Mesenteric fat pad (tissue), 1 donor: ENCODE measurements at regions not wholly inside any gene's neighbourhood (a gene's known extent, or its start where the extent isn't known, plus 50 kb on each side); places are given as distances from the start of the nearest gene placed in this dataset.

Experiments used
- DNase-seq: peaks from one replicate; pipeline ENCODE4 v3.0.0-alpha.2; 2020; ENCODE audit warnings: low spot score
- donor health status: DM: yes; HTN: yes; CAD: no.

DNA sequence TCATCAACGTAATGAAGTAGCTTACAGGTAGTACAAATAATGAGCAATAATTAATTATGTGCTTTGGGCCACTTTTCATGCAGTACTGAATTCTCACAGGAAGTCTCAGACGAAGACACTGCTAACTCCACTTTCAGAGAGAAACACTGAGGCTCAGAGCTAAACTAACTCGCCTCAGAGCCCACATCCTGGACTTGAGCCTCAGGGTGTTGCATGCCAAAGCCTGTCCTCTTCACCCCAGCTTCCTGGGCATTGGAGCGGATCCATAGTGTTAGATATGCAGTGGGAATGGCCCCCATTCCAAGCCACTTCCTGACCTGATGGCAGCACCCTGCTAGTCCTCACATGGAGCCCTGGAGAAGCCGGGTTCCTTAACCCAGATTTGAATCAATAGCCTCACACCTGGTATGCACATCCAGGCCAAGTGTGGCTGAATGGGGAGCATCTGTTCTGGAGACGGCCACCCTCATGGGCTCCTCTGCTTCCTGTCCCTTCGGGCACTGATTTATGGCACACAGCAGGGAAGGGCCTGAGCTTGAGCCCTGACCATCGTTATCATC, 265.1 kb upstream of the ZNF32 start:
- no peak for DNase-seq

DNA sequence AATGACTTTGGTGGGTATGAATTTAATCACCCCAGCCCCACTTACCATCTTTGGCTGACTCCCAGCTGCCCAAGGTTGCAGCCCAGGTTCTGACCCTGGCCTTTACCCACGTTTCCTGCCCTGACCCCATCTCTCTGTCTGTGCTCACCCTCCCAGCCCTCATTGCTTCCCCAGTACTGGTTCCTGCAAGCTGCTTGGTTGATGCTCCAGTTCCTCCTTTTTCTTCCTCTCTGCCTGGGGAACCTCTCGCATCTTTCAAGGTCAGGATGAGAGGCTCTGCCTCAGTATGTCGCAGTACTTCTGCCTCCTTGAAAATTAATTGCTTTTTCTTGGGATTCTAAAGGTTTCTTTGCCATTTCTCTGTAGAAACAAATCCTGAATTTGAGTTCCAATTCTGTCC, 263.8 kb upstream of the ZNF32 start:
- no peak for DNase-seq

DNA sequence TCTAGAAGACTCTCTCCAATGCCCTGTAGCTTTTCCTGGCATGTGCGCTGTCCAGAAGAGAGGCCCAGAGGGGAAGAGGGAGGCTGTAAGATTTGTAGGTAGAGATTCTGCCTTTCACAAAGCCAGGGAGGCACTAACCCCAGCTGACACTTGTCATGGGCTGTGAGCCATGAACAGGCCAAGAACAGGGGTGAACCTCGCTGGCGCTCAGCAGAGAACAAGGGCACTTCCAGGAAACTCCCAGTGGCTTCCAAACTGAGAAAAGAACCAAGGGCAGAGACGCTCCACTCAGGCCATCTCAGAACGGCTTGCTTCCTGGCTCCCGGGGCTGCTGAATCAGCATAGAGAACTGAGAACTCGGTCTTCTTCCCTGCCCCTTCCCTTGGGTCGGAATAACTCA, 257.8 kb upstream of the ZNF32 start:
- DNase-seq: no peak

DNA sequence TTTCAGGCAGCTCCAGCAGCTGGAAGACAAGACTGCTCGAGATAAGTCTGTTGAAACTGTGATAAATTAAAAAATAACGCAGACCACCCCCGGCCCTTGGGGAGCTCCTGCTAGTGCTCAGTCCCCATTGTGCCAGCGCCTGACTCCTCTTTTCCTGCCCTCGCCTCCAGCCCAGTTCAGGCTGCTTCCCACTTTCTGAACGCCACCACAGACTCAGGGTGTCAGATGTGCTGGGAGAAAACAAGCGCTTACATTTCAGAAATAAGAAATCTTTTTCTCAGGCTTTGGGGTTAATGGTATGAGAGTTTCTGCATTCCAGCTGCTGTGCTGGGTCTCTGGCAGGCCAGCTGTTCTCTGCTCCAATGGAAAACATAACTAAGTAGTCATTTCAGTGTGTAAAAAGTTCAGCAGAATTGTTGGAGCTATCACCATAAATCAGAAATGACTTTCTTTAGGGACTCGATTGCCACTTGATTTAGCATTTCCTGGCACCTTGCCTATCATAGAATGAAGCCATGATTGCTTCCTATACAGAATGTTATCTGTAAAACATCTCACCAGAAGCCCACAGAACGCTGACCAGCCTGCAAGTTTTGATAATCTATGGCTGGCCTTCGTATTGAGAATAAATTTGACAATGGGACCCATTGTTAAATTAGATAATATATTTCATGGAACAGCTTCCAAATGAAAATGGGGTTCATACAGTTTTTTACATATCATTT, 257.0 kb upstream of the ZNF32 start:
- DNase-seq: no peak

DNA sequence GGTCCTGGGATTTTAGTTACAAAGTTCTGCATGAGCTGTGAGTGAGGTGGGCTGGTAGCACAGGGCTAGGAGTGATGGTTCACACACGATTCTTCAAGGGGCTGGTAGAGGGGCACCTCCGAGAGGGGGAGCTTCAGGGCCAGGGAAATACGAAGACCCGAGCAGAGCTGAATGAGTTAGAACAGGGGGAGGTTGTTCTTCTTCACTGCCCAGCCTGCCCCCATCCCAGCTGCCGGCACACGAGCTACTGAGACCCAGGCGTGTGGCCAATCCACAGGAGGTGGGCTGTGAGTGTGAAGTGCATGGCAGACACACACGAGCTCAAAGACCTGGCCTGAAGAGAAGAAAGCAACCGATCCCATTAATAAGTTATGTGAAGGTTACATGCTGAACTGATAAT, 256.2 kb upstream of the ZNF32 start:
- DNase-seq: no peak

DNA sequence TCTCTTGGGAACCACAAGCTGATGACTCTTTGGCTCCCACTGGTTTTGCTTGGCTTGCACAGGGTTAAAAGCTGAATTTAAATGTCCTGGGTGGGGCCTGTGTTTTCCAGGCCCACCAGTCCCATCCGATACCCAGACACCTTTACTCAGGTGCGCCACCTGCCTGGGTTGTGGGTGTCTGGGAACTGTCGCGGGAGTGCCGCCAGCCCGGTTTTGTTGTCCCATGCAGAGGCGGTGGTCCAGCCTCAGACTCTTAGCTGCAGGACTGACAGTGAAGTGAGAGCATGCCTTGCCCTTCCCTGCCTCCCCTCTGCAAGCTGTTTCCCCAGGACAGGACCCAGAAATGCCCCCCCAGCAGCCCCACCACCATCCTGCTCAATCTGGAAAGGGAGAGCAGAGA, 255.6 kb upstream of the ZNF32 start:
- no peak for DNase-seq

DNA sequence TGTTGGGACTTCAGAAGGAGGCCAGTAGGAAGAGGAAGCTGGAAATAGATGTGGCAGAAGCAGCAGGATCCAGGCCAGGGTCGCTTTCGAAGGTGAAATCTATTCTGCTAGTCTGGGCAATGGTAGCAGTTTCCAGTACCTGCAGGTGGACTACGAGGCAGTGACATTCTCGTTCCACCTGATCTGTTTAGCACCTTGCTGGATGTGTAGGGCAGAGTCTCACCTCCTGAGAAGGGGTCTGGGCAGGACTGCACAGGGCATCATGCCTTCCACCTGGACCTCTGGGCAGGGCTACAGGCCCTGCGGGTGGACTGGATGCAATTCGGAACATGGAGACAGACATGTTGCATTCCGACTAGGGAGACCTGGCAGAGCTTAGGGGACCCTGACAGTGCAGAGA, 254.8 kb upstream of the ZNF32 start:
- no peak for DNase-seq

DNA sequence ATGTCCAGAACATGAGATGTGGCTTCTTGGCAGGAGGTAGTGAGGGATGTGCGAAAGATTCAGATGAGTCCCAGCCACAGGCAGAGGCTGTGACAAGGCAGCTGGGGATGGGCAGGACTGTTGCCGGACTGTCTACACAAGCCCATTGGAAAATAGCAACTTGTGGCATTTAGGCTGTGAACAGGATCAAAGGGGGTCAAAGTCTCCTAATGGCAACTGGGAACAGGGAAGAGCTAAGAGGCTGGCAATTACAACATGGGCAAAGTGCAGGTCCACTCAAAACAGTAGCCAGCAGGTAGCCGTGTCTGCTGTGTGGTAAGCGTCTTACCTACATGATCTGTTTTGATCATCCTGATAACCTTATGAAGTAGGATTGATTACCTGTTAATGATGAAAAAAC, 254.2 kb upstream of the ZNF32 start:
- no peak for DNase-seq

DNA sequence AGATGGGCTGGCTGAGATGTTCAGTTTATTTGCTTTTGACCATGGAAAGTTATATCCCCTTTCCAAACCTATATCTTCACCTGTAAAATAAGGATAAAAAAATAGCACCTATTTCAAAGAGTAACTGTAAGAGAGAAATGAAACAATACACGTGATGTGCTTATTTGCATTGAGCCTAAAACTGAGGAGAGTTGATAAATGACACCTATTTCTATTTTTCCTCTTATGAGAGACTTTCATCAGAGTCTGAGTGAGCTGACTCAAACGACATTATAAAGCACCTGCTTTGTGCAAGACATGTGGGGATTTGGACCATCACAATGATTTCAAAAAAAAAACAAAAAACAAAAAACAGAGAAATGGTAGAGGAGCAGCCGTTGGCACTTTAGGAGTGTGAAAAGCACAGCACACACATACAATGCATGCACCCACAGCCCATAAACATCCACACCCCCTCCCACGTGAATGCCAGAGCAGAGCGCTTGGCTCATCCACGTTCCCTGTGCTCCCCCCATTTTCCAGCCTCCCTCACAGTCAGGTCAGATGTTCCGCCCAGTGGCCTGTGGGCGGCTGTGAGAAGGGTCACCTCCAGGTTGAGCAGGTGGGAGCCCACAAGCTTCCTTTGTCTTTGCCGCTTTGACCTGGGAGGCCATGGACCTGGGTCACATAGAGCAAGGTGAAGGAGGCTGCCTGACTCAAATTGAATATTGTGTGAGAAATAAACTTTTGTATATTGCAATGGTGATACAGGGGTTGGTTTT, 253.2 kb upstream of the ZNF32 start:
- no peak for DNase-seq

DNA sequence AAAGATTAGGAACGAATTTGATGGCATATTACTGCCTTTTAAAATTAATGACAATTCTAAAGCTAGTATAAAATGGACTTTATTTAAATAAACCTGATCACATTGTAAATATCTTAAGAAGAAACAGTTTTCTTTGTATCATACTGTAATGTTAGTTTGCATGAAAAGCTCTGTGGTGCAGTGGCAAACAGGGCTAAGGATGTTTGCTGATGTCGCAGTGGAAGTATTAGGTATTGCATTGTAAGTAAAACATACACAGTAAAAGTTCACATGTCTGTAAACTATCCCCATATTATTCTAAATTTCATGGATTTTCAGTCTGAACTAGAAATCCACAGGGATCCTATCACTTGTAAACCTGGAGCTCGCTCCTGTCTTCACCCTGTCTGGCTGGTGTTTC, 252.6 kb upstream of the ZNF32 start:
- no peak for DNase-seq

DNA sequence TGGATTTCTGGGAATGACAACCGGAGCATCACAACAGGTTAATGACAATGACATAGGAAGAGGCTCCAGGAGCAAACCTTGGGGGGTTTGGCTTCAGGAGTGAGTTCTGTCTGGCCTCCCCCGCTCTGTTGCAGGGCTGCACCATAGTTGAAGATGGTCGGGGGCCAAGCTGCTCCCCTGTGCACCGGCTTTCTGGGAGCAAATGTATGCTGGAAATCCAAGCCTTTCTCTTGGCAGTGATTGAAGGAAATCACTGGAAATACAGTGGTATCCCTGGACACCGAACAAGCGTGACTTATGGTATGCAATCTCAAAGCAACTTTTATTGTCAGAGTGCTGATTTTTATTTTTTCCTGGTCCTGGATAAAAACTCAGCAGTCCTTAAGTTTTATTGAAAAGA, 251.9 kb upstream of the ZNF32 start:
- DNase-seq: no peak

DNA sequence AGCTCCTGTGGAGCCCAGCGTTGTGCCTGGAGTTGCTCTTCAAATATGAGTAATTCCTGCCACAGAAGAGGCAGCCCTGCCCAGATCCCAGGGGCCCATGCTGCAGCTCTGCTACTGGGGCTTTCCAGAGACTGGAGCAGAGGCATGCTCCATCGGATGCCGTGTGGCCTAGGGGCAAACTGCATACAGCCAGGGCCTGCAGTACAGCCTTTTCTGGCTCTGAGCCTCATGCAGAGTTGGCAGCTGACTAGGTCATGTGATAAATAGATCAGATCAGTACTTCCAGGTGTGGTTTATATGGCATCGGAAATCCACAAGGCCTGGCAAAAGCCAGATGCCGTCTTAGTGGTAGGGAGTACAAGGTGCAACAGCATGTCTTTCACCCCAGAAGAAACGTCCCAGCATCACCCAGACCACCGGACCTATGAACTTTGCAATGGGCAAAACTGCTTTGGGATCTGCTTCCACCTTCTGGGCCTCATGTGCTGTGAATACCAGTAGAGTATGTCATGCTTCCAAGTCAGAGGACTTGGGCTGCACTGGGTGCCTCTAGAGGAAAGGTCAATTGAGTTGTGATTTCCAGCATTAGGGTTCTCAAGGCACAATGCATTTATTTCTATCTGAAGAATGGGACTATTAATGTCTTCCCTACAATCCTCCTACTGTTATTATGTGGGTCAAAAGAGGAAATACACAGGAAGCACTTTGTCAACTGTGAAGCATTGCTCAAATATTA, 250.7 kb upstream of the ZNF32 start:
- DNase-seq: no peak

DNA sequence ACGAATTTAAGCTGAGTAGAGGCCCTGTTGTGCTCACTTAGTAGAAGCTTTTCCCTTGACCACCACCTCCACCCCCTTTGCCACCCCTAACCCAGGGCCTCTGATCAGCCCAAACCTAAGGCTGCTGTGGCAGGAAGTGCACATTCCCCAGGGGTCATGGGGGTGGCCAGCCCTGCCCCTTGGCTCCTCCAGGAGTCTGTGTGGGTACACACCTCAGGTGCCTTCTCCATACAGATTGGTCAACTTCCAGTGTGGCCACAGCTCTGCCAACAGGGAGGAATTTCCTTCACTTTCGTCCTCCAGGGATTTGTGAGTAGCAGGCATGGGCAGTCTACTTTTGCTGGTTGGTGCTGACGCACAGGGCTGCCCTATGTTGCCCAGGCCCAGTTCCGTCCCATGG, 249.9 kb upstream of the ZNF32 start:
- DNase-seq: no peak

DNA sequence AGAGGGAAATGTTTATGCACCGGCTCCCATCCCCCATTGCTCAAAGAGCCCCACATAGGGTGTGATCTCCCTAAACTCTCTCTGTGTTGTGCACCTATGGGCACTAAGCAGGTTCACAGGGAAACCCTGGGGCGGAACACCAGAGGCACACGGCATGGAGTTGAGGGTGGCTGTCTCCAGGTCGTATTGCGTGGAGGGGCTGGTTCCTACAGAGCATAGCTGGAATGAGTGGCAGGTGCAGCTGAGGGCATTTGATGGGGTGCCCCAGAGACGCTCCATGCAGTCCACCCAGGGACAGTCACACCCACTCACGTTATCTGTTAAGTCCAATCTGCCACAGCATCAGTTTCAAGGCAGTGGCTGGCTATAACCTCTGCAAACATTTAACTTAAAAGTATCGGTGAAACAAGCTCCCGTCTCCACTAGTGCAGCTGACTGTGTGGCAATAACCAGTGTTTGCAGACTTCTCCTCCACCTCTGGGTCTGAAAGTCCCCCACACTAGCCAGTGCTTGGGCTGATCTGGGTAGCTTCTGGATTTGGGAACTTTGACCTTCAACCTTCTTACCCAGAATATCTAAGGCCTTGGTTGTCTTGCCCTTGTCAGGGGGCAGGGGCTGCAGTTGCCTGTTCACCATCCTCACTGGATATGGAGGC, 249.2 kb upstream of the ZNF32 start:
- peak; percentile 64 for DNase-seq

DNA sequence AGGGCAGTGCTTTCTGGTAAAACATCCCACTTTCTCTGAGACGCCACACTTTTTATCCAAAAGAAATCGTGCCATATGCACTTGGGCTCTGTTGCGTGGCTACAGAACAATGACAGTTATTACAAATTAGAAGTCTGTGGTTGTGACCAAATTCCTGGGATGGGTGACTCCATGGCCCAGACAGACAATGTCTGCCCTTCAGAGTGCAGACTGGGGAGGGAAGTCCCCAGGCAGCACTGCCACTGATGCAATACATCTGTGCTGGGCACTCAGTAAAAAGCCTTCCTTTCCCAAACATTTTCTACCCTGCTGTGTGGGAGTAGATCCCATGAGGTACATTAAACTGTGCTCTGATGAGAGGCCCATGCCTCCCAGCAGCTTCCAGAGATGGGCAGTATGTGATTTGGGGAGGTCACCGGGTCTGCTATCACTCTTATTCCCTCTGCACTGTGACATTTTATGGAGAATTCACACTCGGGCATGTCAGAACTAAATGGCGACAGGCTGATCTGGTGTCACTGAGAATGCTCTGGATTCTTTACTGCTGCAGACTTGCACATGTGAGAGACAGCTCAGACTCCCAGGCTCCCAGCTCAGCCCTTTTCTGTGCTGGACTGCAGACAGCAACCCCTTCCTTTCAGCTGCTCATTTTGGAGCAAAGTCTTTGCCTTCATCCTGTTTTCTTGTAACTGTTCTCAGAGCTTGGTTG, 243.5 kb upstream of the ZNF32 start:
- DNase-seq: no peak

DNA sequence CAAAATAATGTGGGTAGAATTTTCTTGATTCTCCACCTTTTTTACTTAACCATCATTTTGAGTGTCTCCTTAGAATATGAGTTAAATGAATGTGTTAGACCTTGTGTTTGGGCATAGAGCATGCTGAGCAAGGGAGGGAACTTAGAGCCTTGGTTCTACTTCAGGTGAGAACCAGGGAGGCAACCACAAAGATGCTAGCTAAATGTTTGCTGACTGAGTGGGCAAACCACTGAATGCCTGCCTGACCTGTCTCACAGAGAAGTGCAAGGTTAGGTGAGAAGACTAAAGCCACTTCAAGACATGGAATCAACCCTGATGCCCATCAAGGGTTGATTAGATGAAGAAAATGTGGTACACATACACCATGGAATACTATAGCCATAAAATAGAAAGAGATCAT, 242.6 kb upstream of the ZNF32 start:
- no peak for DNase-seq

DNA sequence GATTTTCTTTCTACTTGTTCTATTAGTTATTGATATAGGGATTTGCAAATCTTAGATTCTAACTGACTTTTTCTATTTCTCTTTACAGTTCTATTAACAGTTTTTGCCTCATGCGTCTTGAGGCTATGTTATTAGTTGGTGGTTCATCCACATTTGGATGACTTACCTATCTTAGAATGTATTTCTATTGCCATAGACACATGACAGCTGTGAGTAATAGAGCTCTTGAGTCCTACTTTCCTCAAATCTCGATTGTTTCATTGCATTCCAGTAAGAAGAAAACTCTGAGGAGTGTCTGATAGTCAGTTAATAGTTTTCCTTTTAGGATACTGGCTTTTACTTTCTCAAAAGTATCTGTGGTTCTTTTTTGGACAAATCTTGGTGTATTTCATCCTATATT, 241.4 kb upstream of the ZNF32 start:
- no peak for DNase-seq

DNA sequence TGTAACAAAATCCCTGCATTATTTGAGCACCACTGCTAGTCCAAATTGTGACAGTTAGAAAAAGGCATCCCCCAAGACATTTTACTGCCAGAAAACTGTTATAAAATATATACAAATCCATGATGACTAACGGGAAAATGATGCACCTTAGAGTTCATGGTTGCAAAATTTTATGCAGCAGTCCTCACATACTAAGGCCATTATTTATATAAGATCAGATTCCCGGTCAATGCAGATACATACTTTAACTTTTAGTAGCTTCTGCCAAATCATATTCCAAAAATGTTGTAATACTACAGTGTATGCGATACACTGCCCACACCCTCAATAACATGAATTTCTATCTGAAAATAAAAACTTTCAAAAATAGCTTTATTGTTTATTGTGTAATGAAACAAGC, 239.9 kb upstream of the ZNF32 start:
- no peak for DNase-seq

DNA sequence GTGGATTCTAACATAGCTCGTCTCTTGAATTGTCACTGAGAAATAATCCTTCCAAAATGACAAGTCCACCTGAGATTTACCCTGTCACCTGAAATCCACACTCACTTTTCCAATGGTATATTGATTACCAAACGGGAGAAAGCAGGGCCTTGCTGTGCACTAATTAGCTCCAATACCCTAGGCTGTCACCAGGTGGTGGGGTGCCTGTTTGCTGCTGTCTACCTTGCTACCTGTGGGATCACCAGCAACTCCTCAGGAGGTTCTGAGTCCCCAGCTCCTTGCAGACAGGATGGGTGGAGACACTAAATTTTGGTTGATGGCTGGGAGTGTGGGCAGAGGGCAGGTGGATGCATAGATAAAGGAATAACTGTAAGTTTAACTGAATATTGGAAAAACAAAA, 237.2 kb upstream of the ZNF32 start:
- DNase-seq: no peak

DNA sequence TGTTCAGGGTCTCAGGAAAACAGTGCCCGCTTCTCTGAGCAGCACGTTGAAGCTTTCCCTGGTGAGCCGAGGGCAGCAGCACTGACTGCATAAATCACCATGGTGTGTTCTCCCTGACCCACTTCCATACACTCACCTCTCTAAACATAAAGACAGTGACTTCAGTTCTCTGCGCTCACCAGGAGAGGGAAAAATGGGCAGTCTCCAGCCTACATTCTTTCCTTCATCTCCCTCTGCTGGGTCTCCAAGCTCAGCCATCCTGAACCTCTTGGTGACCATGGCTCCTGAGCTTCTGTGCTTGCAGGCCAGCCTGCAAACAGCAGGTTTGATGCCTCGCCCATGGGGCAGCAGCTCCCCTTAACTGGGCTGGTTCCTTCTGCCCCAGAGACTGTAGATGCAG, 236.6 kb upstream of the ZNF32 start:
- DNase-seq: no peak

DNA sequence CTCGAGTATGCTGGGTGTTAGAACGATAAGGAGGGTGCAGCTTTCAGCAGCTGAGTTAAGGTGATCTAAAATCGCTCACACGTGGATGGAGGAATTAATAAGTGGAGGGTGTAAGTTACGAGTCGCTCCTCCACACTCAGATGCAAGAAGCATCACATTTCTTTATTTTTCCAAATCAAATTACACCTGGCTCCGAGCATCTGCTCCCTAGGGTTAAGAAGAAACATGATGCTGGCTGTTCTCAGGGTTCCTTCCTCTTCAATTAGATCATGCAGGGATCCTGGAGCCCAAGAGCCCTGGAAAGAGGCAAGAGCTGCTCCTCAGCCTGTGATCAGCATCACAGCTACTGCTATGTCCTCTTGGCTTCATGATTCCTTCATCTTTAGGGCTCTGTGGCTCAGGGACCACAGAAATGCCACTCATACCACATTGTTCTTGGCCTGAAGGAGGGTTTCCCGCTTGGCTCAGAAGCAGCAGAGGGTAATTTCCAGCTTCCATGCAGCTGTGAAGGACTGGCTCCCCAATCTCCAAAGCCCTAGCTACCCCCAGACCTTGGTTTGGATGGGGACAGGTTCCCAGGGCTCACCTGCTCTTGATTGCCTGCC, 235.9 kb upstream of the ZNF32 start:
- no peak for DNase-seq
